GM10266 (cell line): ENCODE measurements at regions not wholly inside any gene's neighbourhood (a gene's known extent, or its start where the extent isn't known, plus 50 kb on each side); places are given as distances from the start of the nearest gene placed in this dataset.
"Not testable (repeated sequence)": the region's sequence is repeated elsewhere in the genome, so short reads cannot be mapped to it uniquely, and the experiment has no call there.

Experiments used
- DNase-seq: peaks from one replicate; pipeline ENCODE4 v3.0.0; 2012; ENCODE audit errors: extremely low spot score
- CTCF ChIP-seq: IDR thresholded peaks from 2 replicates; pipeline ENCODE4 v1.5.1; 2012; ENCODE audit warnings: mild to moderate bottlenecking, low read depth; ENCODE audit not compliant: control insufficient read depth, insufficient read depth; ENCODE audit errors: missing control alignments

- TF ChIP-seq CTCF: no peak
Measured at GRCh38 chr1:194060481-194060880, 874.1 kb upstream of the B3GALT2 start.

GRCh38 chr1:194058268-194058667, 871.9 kb upstream of the B3GALT2 start:
- DNase-seq: not testable (repeated sequence)

More at GRCh38 chr1:194060481-194060880, 874.1 kb upstream of the B3GALT2 start:
- DNase-seq: no peak

GRCh38 chr1:194056169-194056568, 869.8 kb upstream of the B3GALT2 start:
- no peak for DNase-seq
- no peak for TF ChIP-seq CTCF

GRCh38 chr1:194055536-194055935, 869.1 kb upstream of the B3GALT2 start:
- no peak for TF ChIP-seq CTCF
- DNase-seq: no peak

- DNase-seq: no peak
- no peak for TF ChIP-seq CTCF
Measured at GRCh38 chr1:194052514-194053338, 866.3 kb upstream of the B3GALT2 start.

- DNase-seq: no peak
- TF ChIP-seq CTCF: no peak
Measured at GRCh38 chr1:194047921-194048320, 861.5 kb upstream of the B3GALT2 start.

- TF ChIP-seq CTCF: no peak
- DNase-seq: no peak
Measured at GRCh38 chr1:194047206-194047605, 860.8 kb upstream of the B3GALT2 start.
